Small intestine (tissue), 7 donors: ENCODE measurements at regions not wholly inside any gene's neighbourhood (a gene's known extent, or its start where the extent isn't known, plus 50 kb on each side); places are given as distances from the start of the nearest gene placed in this dataset.

Source experiments
- DNase-seq, 2 donors: peaks; one replicate each; pipeline versions ENCODE4 v3.0.0 to v3.0.0-alpha.2; 2013
- FAIRE-seq: peaks from 2 replicates; lab custom pipeline; 2012; peaks lifted over from hg19 to GRCh38; lab: Jason Lieb, UNC
- H3K27ac ChIP-seq, 3 donors: one replicate each; pipeline ENCODE4 v1.5.1; 2013; ENCODE audit warnings: low read length in 2 of 3, mild to moderate bottlenecking in 2 of 3, control low read depth in 1 of 3, inconsistent platforms in 1 of 3, low read depth in 1 of 3, moderate library complexity in 1 of 3
- H3K27me3 ChIP-seq, 3 donors: one replicate each; pipeline ENCODE4 v1.6.1; 2013; ENCODE audit warnings: low read length in 3 of 3, inconsistent platforms in 1 of 3; ENCODE audit not compliant: control insufficient read depth in 3 of 3, insufficient read depth in 3 of 3
- H3K36me3 ChIP-seq, 3 donors: one replicate each; pipeline ENCODE4 v1.6.1; 2013; ENCODE audit warnings: low read length in 3 of 3, inconsistent platforms in 1 of 3, low read depth in 1 of 3, mild to moderate bottlenecking in 1 of 3, moderate library complexity in 1 of 3; ENCODE audit not compliant: control insufficient read depth in 3 of 3, insufficient read depth in 2 of 3
- H3K4me1 ChIP-seq, 3 donors: one replicate each; pipeline ENCODE4 v1.6.1; 2013; ENCODE audit warnings: low read length in 2 of 3, inconsistent platforms in 1 of 3, low read depth in 1 of 3, mild to moderate bottlenecking in 1 of 3, moderate library complexity in 1 of 3; ENCODE audit not compliant: control insufficient read depth in 3 of 3, insufficient read depth in 2 of 3
- H3K4me3 ChIP-seq, 3 donors: one replicate each; pipeline ENCODE4 v1.5.1; 2013; ENCODE audit warnings: low read length in 3 of 3, control low read depth in 1 of 3, inconsistent platforms in 1 of 3, low read depth in 1 of 3, mild to moderate bottlenecking in 1 of 3, moderate library complexity in 1 of 3
- H3K9me3 ChIP-seq, 2 donors: one replicate each; pipeline ENCODE4 v1.6.1; 2013; ENCODE audit warnings: low read depth in 1 of 2, low read length in 1 of 2; ENCODE audit not compliant: control insufficient read depth in 2 of 2, insufficient read depth in 1 of 2
- WGBS, 3 donors: extraction: QIAGEN DNeasy Blood & Tissue Kit; methylation state at CpG; one replicate each; pipeline ENCODE4 v1.1.7; 2013; 5-methylcytosine and 5-hydroxymethylcytosine counted together
- donor health status: healthy with polysubstance abuse.
- donor health status: control.
- donor health status: control.
- donor health status: Bipolar disorder and iron deficiency.
- donor health status: healthy.

DNA sequence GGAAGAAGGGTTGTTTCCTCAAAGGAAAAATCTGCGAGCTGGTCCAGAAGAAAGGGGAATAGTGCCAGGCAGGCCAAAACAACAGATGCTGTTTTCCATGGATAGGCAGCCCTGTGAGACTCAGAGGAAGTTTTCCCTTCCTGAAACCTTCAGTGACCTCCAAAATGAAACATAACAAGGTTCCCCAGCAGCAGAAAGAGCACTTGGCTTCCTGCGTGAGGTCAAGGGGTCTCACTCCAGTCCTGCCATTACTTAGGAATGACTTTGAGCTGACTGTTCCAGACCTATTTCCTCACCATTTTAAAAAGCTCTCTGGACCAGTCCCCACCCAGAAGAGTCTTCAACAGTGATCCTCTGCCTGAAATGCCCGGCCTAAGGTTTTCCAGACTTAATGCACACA is 104.6 kb upstream of the IPO5 start:
- Histone ChIP-seq H3K36me3 (no peaks in the 10 kb centered on the region), H3K27ac (no peak overlapping the region), H3K9me3 (no peaks in the 10 kb centered on the region), H3K27me3 (no peaks in the 10 kb centered on the region), H3K4me1 (no peaks in the 10 kb centered on the region), H3K4me3 (no peak overlapping the region)
- DNase-seq (no peak), FAIRE-seq (no peak)
- WGBS, 3 donors: 69 to 81% (median 69%) methylated on average over 3 of the region's 3 CpGs

DNA sequence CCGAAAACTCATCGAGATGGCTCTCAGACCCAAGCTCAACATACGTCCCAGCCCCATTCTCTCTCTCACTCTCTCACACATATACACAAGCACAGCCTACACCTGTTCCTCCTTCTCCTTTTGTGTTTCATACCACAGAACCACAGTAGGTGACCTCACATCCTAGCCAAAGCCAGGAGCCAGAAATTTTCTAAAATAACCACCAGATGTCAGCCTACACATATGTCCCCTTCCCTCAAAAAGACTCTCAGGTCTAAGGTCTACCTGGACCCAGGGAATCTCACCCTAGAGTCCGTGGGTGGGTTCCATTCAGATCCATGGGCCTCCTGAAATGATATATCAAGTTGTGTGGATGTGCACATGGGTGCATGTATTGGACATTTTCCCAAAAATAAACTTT is 104.2 kb upstream of the IPO5 start:
- Histone ChIP-seq H3K9me3 (no peaks in the 10 kb centered on the region), H3K36me3 (no peaks in the 10 kb centered on the region), H3K4me1 (no peaks in the 10 kb centered on the region), H3K27ac (no peak overlapping the region), H3K4me3 (no peak overlapping the region), H3K27me3 (no peaks in the 10 kb centered on the region)
- FAIRE-seq (no peak), DNase-seq (no peak)
- WGBS, 3 donors: 58 to 67% (median 65%) methylated on average over 4 of the region's 4 CpGs

DNA sequence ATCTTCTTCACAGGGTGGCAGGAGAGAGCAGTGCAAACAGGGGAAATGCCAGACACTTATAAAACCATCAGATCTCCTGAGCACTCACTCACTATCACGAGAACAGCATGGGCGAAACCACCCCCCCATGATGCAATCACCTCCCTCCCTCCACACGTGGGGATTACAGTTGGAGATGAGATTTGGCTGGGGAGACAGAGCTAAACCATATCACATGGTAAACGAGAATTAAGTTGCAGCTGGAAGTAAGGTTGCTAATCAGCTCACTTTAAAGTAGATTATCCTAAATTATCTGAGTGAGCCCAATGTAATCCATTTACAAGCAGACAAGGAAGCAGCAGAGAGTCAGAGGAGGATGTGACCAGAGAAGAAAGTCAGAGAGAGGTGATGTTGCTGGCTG is 102.2 kb upstream of the IPO5 start:
- Histone ChIP-seq H3K36me3 (no peaks in the 10 kb centered on the region), H3K27ac (no peak overlapping the region), H3K4me1 (peaks cover 0 to 4% (median 0%) of the 10 kb centered on the region in 3 donors), H3K4me3 (no peak overlapping the region), H3K27me3 (no peaks in the 10 kb centered on the region), H3K9me3 (no peaks in the 10 kb centered on the region)
- 38 to 54% (median 45%) methylated on average over 4 of the region's 4 CpGs for WGBS, 3 donors
- FAIRE-seq: no peak
- DNase-seq: no peak

DNA sequence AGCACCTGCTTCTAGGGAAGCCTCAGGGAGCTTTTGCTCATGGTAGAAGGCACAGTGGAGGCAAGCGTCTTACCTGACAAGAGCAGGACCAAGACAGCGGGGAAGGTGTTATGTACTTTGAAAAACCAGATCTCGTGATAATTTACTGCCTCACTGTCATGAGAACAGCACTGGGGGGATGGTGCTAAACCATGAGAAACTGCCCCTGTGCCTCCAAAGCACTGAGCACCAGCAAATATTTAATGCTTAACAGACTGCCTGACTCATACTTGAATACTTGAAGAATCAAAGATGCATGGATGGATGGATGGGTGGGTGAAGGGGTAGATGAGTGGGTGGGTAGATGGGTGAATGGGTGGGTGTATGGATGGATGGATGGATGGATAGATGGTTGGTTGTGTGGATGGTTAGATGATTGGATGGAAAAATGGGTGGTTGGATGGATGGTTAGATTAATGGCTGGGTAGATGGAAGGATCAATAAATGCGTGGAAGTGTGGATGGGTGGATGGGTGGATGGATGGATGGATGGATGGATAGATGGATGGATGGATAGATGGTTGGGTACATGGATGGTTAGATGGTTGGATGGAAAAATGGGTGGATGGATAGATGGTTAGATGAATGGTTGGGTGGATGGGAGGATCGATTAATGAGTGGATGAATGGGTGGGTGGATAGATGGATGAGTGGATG is 101.1 kb upstream of the IPO5 start:
- H3K27ac ChIP-seq: no peak overlapping the region
- H3K4me1 ChIP-seq: peaks cover 0 to 4% (median 0%) of the 10 kb centered on the region in 3 donors
- no peak for DNase-seq
- 75 to 76% (median 75%) methylated on average over 5 of the region's 5 CpGs for WGBS, 3 donors
- H3K9me3 ChIP-seq: no peaks in the 10 kb centered on the region
- FAIRE-seq: no peak
- H3K4me3 ChIP-seq: no peak overlapping the region
- H3K27me3 ChIP-seq: no peaks in the 10 kb centered on the region
- H3K36me3 ChIP-seq: no peaks in the 10 kb centered on the region

DNA sequence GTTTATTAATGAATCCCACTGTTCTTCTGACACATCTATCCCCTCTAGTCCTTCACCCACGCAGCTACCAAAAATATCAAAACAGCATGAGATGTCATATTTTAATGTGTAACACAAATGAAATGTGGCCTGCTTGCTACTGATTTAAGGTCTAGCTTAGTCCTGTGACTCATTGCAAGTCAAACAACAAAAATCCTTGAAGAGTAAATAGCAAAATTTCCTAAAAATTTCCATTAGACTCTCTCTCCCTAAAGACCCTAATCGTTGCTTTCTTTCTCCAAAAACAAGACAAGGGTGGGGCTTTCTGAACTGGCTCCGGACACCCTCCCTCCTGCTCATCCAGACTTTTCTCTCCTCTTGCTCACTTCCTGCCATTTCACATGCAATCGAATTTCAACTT is 99.9 kb upstream of the IPO5 start:
- 65 to 80% (median 71%) methylated on average over 4 of the region's 4 CpGs for WGBS, 3 donors

DNA sequence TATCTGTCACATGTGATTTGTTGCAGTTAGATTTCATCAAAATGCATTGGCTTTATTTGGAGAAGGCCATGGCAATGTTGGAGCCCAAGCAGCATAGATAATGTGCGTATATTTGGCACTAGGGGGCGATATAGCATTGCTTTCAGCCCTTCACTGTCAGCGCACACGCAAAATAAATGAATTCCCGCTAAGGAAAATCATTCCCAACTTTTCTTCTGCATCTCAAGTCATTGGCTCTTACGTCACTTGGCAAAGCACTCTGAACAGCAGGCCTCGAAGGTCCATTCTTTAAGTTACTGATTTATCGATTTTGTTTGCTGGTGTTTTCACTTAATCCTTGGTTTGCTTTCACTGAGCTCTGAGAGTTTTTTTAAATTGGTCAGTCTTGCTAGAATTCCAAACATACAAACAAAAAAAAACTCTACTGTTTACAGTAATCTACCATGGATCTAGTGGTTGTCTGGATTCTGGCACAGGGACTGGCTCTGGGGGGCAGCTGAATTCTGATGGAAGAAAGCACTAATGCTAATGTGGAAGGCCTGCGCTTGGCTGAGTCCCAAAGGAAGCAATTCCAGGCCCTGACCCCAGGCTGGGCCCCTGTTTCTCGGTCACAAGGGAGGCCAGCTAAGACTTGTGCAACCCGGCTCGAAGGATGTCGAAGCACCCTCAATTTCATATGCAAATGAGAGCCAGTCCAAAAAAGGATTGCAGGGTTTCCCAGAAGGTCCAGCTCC is 97.7 kb upstream of the IPO5 start:
- Histone ChIP-seq H3K4me3 (no peak overlapping the region), H3K27ac (no peak overlapping the region), H3K4me1 (peaks cover 0 to 4% (median 0%) of the 10 kb centered on the region in 3 donors), H3K9me3 (no peaks in the 10 kb centered on the region), H3K36me3 (no peaks in the 10 kb centered on the region), H3K27me3 (no peaks in the 10 kb centered on the region)
- FAIRE-seq (no peak), DNase-seq (peak; percentile 67 to 71)
- WGBS, 3 donors: 25 to 28% (median 26%) methylated on average over 13 of the region's 13 CpGs

More for the DNA sequence above, 99.9 kb upstream of the IPO5 start:
- Histone ChIP-seq H3K27ac (no peak overlapping the region), H3K36me3 (no peaks in the 10 kb centered on the region), H3K9me3 (no peaks in the 10 kb centered on the region), H3K4me3 (no peak overlapping the region), H3K4me1 (peaks cover 0 to 4% (median 0%) of the 10 kb centered on the region in 3 donors), H3K27me3 (no peaks in the 10 kb centered on the region)
- DNase-seq (no peak), FAIRE-seq (no peak)

DNA sequence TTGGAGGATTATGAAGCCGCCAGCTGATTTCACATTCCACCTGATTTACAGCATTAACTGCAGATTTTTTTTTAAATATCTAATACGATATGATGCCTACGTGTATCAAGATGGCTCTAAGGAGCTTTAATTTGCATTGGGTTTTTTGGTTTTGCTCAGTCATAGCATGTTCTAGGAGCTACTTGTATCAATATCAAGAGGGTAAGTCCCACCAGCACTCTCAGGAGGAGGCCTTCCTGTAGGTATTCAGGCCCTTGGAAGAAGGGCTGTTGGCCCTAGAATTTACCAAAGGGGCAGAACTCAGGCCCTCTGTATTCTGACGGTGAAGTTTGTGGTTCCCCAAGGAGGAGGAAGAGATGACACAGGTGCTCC is 97.2 kb upstream of the IPO5 start:
- no peak overlapping the region for H3K4me3 ChIP-seq
- DNase-seq (no peak), FAIRE-seq (no peak)
- H3K36me3 ChIP-seq: no peaks in the 10 kb centered on the region
- no peaks in the 10 kb centered on the region for H3K9me3 ChIP-seq
- H3K4me1 ChIP-seq: peaks cover 0 to 4% (median 0%) of the 10 kb centered on the region in 3 donors
- no peaks in the 10 kb centered on the region for H3K27me3 ChIP-seq
- WGBS, 3 donors: 78 to 90% (median 84%) methylated on average over 4 of the region's 4 CpGs
- H3K27ac ChIP-seq: no peak overlapping the region

DNA sequence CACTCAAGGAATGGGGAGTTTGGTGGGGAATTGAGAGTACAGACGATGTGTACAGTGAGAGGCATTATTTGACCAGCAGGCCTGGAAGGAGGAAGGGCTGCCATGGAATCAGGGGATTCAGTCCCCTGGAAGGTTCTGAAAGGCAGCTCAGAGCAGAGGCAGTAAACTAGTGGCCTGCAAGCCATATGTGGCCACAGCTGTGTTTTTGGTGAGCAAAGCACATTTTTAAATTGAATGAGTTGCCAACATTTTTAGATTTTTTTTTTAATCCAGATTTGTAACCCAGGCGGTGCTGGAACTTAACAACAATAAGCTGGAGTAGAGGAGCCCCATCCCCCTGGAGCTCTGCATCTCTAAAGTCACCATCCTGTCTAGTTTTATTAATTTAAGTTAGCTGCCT is 95.3 kb upstream of the IPO5 start:
- H3K4me1 ChIP-seq: peaks cover 0 to 4% (median 0%) of the 10 kb centered on the region in 3 donors
- H3K27ac ChIP-seq: no peak overlapping the region
- DNase-seq: no peak
- FAIRE-seq: no peak
- no peaks in the 10 kb centered on the region for H3K27me3 ChIP-seq
- no peak overlapping the region for H3K4me3 ChIP-seq
- no peaks in the 10 kb centered on the region for H3K9me3 ChIP-seq
- H3K36me3 ChIP-seq: no peaks in the 10 kb centered on the region
- WGBS, 3 donors: 83 to 86% (median 85%) methylated on average over 2 of the region's 2 CpGs
